SK-N-SH (cell line): ENCODE measurements at regions not wholly inside any gene's neighbourhood (a gene's known extent, or its start where the extent isn't known, plus 50 kb on each side); places are given as distances from the start of the nearest gene placed in this dataset.

Source experiments
- CTCF ChIA-PET: fragments of 300-600, 350-600 bp; formaldehyde crosslinking; extraction: SDS; loops from one replicate; lab custom pipeline; 2021; lab: Yijun Ruan, JAX
- POLR2A ChIA-PET: fragments of 350-600 bp; sonication (Branson Sonifier 250); formaldehyde crosslinking; extraction: SDS; loops from one replicate; lab custom pipeline; 2020; ENCODE audit warnings: antibody characterized with exemption, inconsistent platforms; lab: Yijun Ruan, JAX
- DNase-seq: peaks from one replicate; pipeline ENCODE4 v3.0.0; 2012
- H2AFZ ChIP-seq: fragments of 200-600 bp; sonication (generic); 2 replicates; pipeline ENCODE4 v1.8.1; 2016; ENCODE audit warnings: antibody characterized with exemption, mild to moderate bottlenecking, low read depth
- H3F3A ChIP-seq: fragments of 200-600 bp; sonication (generic); replicated peaks from 2 replicates; pipeline ENCODE3; 2016; ENCODE audit warnings: antibody characterized with exemption, mild to moderate bottlenecking; ENCODE audit not compliant: insufficient read depth
- H3K27ac ChIP-seq, 2 experiments: fragments of 200-500 bp in 1 of 2; fragments of 200-600 bp in 1 of 2; sonication (Bioruptor generic) in 1 of 2; sonication (generic), shearing (Covaris generic) in 1 of 2; 2 replicates each; pipeline versions ENCODE4 v1.5.1 to v1.6.1; 2014 to 2016; ENCODE audit warnings: low read depth in 2 of 2, inconsistent platforms in 1 of 2, low read length in 1 of 2, mild to moderate bottlenecking in 1 of 2, mixed read lengths in 1 of 2
- H3K27me3 ChIP-seq: fragments of 200-600 bp; sonication (generic), shearing (Covaris generic); 2 replicates; pipeline ENCODE4 v1.6.1; 2016; ENCODE audit warnings: mixed run types; ENCODE audit not compliant: insufficient read depth
- H3K36me3 ChIP-seq, 2 experiments: fragments of 200-500 bp in 1 of 2; fragments of 200-600 bp in 1 of 2; sonication (Bioruptor generic) in 1 of 2; sonication (generic) in 1 of 2; replicated peaks in 1 of 2; 2 replicates each; pipeline versions ENCODE3 to v1.5.1; 2014 to 2016; ENCODE audit warnings: low read length in 1 of 2, mild to moderate bottlenecking in 1 of 2; ENCODE audit not compliant: insufficient read depth in 2 of 2, control insufficient read depth in 1 of 2
- H3K4me1 ChIP-seq, 2 experiments: fragments of 200-500 bp in 1 of 2; fragments of 200-600 bp in 1 of 2; sonication (Bioruptor generic) in 1 of 2; sonication (generic), shearing (Covaris generic) in 1 of 2; 2 replicates each; pipeline versions ENCODE4 v1.5.1 to v1.6.1; 2014 to 2016; ENCODE audit warnings: low read depth in 1 of 2, low read length in 1 of 2, mixed run types in 1 of 2; ENCODE audit not compliant: insufficient read depth in 2 of 2, control insufficient read depth in 1 of 2
- H3K4me2 ChIP-seq: fragments of 200-600 bp; sonication (generic), shearing (Covaris generic); 2 replicates; pipeline ENCODE4 v1.6.1; 2017; ENCODE audit warnings: mixed run types
- H3K4me3 ChIP-seq, 2 experiments: fragments of 200-500 bp in 1 of 2; fragments of 200-600 bp in 1 of 2; sonication (Bioruptor generic) in 1 of 2; sonication (generic), shearing (Covaris generic) in 1 of 2; 2 replicates each; pipeline versions ENCODE4 v1.5.1 to v1.8.1; 2014 to 2016; ENCODE audit warnings: low read depth in 2 of 2, inconsistent platforms in 1 of 2, low read length in 1 of 2, mild to moderate bottlenecking in 1 of 2, mixed read lengths in 1 of 2, moderate library complexity in 1 of 2
- H3K79me2 ChIP-seq: fragments of 200-600 bp; sonication (generic); 2 replicates; pipeline ENCODE4 v1.8.1; 2017; ENCODE audit warnings: mild to moderate bottlenecking; ENCODE audit not compliant: insufficient read depth
- H3K9ac ChIP-seq: fragments of 200-600 bp; sonication (generic); 2 replicates; pipeline ENCODE4 v1.6.1; 2017; ENCODE audit warnings: mixed run types
- H3K9me2 ChIP-seq: fragments of 200-600 bp; sonication (generic); 2 replicates; pipeline ENCODE4 v1.6.1; 2017; ENCODE audit warnings: mixed run types
- H3K9me3 ChIP-seq: fragments of 200-600 bp; sonication (generic); 2 replicates; pipeline ENCODE4 v1.6.1; 2017; ENCODE audit warnings: mixed run types, mild to moderate bottlenecking, moderate library complexity
- H4K20me1 ChIP-seq: fragments of 200-600 bp; sonication (generic); 2 replicates; pipeline ENCODE4 v1.6.1; 2017; ENCODE audit warnings: mild to moderate bottlenecking, mixed run types; ENCODE audit not compliant: insufficient read depth
- ELF1 ChIP-seq: IDR thresholded peaks from 2 replicates; pipeline ENCODE4 v1.4.0; 2012
- EZH2phosphoT487 ChIP-seq: fragments of 200-600 bp; sonication (generic); IDR thresholded peaks from 2 replicates; pipeline ENCODE4 v1.6.1; 2017; ENCODE audit warnings: low read depth, mixed run types, mild to moderate bottlenecking, antibody characterized with exemption, moderate library complexity, borderline replicate concordance
- FOXM1 ChIP-seq: IDR thresholded peaks from 2 replicates; pipeline ENCODE4 v1.4.0; 2012; ENCODE audit warnings: low read depth, mild to moderate bottlenecking
- RAD21 ChIP-seq: IDR thresholded peaks from 2 replicates; pipeline ENCODE4 v1.6.1; 2012; ENCODE audit warnings: mild to moderate bottlenecking, low read length
- SIN3A ChIP-seq: IDR thresholded peaks from 2 replicates; pipeline ENCODE4 v1.6.1; 2012; ENCODE audit warnings: low read depth, mild to moderate bottlenecking, low read length, moderate library complexity, borderline replicate concordance
- TEAD4 ChIP-seq: IDR thresholded peaks from 2 replicates; pipeline ENCODE4 v1.4.0; 2012; ENCODE audit warnings: mild to moderate bottlenecking, borderline replicate concordance; ENCODE audit not compliant: insufficient read depth
- WGBS: methylation state at CpG from one replicate; pipeline ENCODE4 v1.1.6; 2017; ENCODE audit warnings: low lambda C conversion rate; 5-methylcytosine and 5-hydroxymethylcytosine counted together
- TF ChIP-seq, protein P1 (sequence below): IDR thresholded peaks from 2 replicates; pipeline ENCODE4 v1.6.1; 2012; ENCODE audit warnings: mild to moderate bottlenecking, low read depth, low read length, moderate library complexity
- TF ChIP-seq, protein P2 (sequence below): IDR thresholded peaks from 2 replicates; pipeline ENCODE4; 2012

DNA sequence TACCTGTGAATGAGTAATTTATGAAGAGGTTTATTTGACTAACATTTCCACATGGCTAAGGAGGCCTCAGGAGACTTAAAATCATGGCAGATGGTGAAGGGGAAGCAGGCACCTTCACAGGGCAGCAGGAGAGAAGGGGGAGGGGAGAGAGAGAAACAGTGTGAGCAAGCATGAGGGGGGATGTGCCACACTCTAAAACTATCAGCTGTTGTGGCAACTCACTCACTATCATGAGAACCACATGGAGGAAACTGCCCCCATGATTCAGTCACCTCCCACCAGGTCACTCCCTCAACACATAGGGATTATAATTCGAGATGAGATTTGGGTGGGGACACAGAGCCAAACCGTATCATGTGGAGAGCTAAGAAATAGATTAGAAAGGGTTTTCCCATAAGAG is 309.0 kb downstream of the RDH14 start:
- Histone ChIP-seq H3K9me3 (no peaks in the 10 kb centered on the region), H3K27me3 (0 out of 2 replicates have a peak, but pooled peaks cover 7% of the 10 kb centered on the region), H3K9ac (no peak overlapping the region), H2AFZ (no peak overlapping the region), H3K9me2 (no peaks in the 10 kb centered on the region), H3K27ac (no peak overlapping the region)
- CTCF ChIA-PET: no interaction called here
- 12% methylated on average over 2 of the region's 2 CpGs for WGBS
- TF ChIP-seq ELF1: no peak
- TF ChIP-seq FOXM1: no peak
- TF ChIP-seq EZH2phosphoT487: no peak
- TF ChIP-seq RAD21: no peak
- TF ChIP-seq, all 33 proteins: peak for 0
- Histone ChIP-seq H3F3A (no peaks in the 10 kb centered on the region), H3K4me1 (no peaks in the 10 kb centered on the region), H3K4me2 (no peak overlapping the region), H3K79me2 (no peaks in the 10 kb centered on the region), H3K4me3 (no peak overlapping the region), H4K20me1 (no peaks in the 10 kb centered on the region), H3K36me3 (no peaks in the 10 kb centered on the region)
- POLR2A ChIA-PET: no interaction called here
- no peak for DNase-seq

- no peak overlapping the region for H3K4me2 ChIP-seq
- H3K4me1 ChIP-seq: no peaks in the 10 kb centered on the region; a peak in 1 of 4 replicates
- TF ChIP-seq FOXM1 (no peak), TEAD4 (no peak), SIN3A (no peak), RAD21 (no peak)
- TF ChIP-seq, protein P1, sequence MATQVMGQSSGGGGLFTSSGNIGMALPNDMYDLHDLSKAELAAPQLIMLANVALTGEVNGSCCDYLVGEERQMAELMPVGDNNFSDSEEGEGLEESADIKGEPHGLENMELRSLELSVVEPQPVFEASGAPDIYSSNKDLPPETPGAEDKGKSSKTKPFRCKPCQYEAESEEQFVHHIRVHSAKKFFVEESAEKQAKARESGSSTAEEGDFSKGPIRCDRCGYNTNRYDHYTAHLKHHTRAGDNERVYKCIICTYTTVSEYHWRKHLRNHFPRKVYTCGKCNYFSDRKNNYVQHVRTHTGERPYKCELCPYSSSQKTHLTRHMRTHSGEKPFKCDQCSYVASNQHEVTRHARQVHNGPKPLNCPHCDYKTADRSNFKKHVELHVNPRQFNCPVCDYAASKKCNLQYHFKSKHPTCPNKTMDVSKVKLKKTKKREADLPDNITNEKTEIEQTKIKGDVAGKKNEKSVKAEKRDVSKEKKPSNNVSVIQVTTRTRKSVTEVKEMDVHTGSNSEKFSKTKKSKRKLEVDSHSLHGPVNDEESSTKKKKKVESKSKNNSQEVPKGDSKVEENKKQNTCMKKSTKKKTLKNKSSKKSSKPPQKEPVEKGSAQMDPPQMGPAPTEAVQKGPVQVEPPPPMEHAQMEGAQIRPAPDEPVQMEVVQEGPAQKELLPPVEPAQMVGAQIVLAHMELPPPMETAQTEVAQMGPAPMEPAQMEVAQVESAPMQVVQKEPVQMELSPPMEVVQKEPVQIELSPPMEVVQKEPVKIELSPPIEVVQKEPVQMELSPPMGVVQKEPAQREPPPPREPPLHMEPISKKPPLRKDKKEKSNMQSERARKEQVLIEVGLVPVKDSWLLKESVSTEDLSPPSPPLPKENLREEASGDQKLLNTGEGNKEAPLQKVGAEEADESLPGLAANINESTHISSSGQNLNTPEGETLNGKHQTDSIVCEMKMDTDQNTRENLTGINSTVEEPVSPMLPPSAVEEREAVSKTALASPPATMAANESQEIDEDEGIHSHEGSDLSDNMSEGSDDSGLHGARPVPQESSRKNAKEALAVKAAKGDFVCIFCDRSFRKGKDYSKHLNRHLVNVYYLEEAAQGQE: no peak
- TF ChIP-seq, protein P2, sequence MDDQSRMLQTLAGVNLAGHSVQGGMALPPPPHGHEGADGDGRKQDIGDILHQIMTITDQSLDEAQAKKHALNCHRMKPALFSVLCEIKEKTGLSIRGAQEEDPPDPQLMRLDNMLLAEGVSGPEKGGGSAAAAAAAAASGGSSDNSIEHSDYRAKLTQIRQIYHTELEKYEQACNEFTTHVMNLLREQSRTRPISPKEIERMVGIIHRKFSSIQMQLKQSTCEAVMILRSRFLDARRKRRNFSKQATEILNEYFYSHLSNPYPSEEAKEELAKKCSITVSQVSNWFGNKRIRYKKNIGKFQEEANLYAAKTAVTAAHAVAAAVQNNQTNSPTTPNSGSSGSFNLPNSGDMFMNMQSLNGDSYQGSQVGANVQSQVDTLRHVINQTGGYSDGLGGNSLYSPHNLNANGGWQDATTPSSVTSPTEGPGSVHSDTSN: no peak
- TF ChIP-seq, all 33 proteins: peak for 0
- Histone ChIP-seq H3K9ac (no peak overlapping the region), H3K79me2 (no peaks in the 10 kb centered on the region), H3K9me2 (no peaks in the 10 kb centered on the region), H3K4me3 (no peak overlapping the region), H2AFZ (no peak overlapping the region), H3K9me3 (no peaks in the 10 kb centered on the region), H4K20me1 (no peaks in the 10 kb centered on the region), H3F3A (no peaks in the 10 kb centered on the region), H3K27me3 (peaks cover 7% of the 10 kb centered on the region; the same call in 1 of the 2 replicates), H3K27ac (no peak overlapping the region), H3K36me3 (no peaks in the 10 kb centered on the region)
- CTCF ChIA-PET: interaction anchor here (0.7 to 1.6 kb wide), 2 partner anchors 8 to 131 kb away, joined by 3 read pairs; no protein-coding TSS in a partner anchor
- WGBS: 28% methylated on average over 7 of the region's 7 CpGs
- POLR2A ChIA-PET: no interaction called here
- no peak for DNase-seq
These were observed 313.0 kb downstream of the RDH14 start for GRCh38 chr2:18247282-18248110.
